HK-2 (cell line): ENCODE measurements at regions not wholly inside any gene's neighbourhood (a gene's known extent, or its start where the extent isn't known, plus 50 kb on each side); places are given as distances from the start of the nearest gene placed in this dataset.
A peak's percentile ranks its signal among the peaks of the same experiment; 100 is the strongest.

Source experiments
- DNase-seq: peaks from one replicate; pipeline ENCODE4 v3.0.0-alpha.2; 2018; ENCODE audit not compliant: unreplicated experiment

DNA sequence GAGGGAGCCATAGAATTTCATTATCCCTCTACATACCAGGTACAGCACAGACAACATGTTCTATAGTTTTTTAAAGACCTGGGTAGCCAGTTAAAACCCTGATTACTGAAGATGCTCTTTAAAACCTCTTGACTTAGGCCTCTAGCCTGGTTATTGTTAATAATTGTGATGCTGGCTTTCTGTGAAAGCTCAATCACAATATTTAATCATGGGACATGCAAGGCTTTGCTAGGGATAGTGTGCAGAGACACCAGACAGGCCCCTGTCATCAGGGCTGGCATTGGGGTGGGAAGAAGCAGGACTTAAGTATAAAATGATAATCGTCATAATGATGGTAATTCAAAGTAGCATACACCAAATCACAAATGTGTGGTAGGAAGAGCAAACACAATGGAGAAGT is 274.4 kb downstream of the PTBP2 start:
- DNase-seq = no peak

- DNase-seq = no peak
Measured at GRCh38 chr1:96997717-96998116, 276.1 kb downstream of the PTBP2 start.

DNA sequence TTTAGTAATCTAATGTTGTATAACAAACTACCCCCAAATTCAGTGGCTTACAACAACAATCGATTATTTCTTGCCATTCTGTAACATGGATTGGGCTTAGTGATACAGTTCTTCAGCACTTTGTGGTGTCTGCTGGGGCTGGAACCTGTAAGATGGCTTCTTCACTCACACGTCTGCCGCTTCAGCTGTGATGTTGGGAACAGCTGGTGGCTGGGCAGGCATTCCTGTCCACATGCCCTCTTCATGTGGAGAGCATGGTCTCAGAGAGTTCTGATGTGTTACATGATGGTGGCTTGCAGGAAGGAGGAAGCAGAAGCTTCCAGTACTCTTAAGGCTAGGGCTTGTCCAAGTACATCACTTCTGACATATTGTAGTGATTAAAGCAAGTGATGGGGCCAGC is 276.9 kb downstream of the PTBP2 start:
- DNase-seq = no peak

DNA sequence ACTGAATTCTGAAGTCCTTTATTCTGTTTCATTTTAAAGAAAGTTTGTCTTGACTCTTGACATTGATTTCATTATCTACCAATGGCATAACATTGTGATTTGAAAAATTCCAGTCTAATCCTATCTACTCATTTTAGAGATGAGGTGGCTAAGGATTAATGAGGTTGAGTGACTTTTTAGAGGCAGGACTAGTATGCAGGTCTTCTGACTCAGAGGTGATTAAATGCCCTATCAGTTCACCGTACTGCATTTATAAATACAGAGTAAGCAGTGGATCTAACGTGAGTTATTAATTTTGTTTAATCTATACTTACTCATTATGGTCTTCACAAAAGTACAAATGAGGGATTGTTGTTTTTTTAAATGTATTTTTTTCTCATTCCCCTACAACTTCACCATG is 277.6 kb downstream of the PTBP2 start:
- DNase-seq = no peak

GRCh38 chr1:97004054-97004453 is 282.5 kb downstream of the PTBP2 start:
- no peak for DNase-seq

DNA sequence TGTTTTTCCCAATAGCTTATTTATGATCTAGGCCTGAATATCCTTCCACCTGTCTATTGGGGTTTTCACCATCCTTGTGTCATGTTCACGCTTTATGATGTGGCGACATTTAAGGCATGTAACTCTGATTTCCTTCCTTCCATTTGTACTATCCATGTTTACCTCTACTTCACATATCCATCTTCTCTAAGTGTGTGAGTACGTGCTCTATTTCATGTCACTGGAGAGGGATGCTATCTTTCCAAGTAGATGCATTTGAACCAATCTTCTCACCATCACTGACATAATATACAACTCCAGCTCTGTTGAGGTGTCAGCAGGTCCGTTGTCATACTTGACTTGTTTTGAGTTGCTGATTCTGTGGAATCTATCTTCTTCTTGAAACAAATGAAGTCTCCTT is 283.2 kb downstream of the PTBP2 start:
- DNase-seq = no peak

GRCh38 chr1:97006044-97006661 is 284.6 kb downstream of the PTBP2 start:
- peak; percentile 38 for DNase-seq

- no peak for DNase-seq
Measured at GRCh38 chr1:97007840-97008604, 286.4 kb downstream of the PTBP2 start.

DNA sequence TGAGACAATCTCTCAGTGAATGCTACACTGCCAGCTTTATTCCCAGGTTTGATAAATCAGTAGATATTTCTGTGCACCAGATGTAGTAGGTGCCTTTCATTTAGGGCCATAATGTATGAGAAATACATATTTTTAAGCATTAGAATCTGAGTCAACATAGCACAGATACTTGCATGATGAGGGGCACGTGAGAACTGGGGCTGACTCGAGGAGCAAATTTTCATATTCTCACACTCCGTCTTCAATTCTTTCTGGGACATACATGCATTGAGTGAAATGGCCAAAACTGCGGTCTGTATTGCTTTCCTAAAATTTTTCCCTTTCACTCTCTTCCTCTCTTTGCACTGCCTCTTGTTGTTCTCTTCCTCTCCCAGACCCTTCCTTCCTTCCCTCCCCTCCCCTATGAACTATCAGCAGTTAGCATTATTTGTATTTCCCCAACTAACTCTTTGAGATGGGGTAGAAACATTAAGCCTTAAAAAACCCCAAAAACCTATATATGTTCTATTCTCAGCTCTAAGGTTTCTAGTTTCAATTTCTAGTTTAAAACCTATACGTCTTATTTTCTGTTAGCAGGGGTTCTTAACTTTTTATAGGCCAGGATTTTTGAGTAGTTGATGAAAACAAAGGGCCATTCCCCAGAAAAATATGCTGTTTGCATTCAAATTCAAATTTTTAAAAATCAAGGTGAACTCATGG is 289.1 kb downstream of the PTBP2 start:
- DNase-seq = no peak

DNA sequence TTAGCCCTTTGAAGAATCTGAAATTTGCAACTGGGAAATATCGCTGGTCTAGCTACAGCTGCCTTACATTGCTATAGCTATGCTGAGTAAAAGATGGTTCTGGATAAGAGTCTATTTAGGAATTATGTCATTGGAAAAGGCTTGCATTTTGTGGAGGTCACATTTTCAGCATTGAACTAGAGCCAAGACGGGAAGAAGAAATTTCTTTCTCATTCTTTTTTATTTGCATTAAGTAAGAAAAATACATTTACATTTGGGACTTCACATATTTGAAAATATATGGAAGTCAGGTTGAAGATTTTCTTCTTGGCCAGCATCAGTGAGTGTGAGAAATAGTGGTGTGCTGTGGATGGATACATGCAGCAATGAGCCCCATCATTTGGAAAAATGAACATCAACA is 291.6 kb downstream of the PTBP2 start:
- no peak for DNase-seq

- DNase-seq = no peak
Measured at GRCh38 chr1:97013941-97014340, 292.4 kb downstream of the PTBP2 start.

- no peak for DNase-seq
Measured at GRCh38 chr1:97014426-97014825, 292.8 kb downstream of the PTBP2 start.

GRCh38 chr1:97017895-97018294 is 296.3 kb downstream of the PTBP2 start:
- DNase-seq = no peak
